ENCODE measurements at regions not wholly inside any gene's neighbourhood (a gene's known extent, or its start where the extent isn't known, plus 50 kb on each side); places are given as distances from the start of the nearest gene placed in this dataset.

- no peak overlapping the region for H3K4me3 ChIP-seq (ENCODE audit: low read length)
Measured at GRCh38 chr2:12287220-12287751, 429.4 kb upstream of the TRIB2 start.

DNA sequence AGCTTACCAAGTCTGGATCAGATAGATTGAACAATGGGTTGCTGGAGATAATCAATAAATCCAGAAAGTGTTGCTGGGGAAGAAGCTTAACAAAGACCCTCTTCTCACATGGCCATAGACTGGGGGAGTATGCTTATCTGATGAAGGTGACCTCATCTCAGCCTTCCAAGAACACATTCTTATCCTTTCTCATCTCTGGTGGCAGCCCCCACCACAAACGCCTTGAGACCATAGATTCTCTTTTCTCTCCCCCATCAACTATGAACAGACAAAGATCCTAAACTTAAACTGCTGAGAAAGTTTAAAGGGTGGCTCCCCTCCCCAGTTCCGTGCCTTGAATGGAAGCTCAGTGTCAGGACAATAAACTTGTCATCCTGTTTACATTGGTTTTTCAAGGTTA, 428.7 kb upstream of the TRIB2 start:
- H3K36me3 ChIP-seq (ENCODE audit: insufficient read depth, low read length): no peaks in the 10 kb centered on the region
- H3K4me1 ChIP-seq (ENCODE audit: insufficient read depth, low read length): no peaks in the 10 kb centered on the region
- no peaks in the 10 kb centered on the region for H3K27me3 ChIP-seq (ENCODE audit: insufficient read depth, low read length)
- H3K4me3 ChIP-seq (ENCODE audit: low read length): no peak overlapping the region
- no peak overlapping the region for H2AFZ ChIP-seq (ENCODE audit: low read depth, low read length)
- no peaks in the 10 kb centered on the region for H3K9me3 ChIP-seq (ENCODE audit: low read length)

More at GRCh38 chr2:12287220-12287751, 429.4 kb upstream of the TRIB2 start:
- Histone ChIP-seq H2AFZ (ENCODE audit: low read depth, low read length) (no peak overlapping the region), H3K4me1 (ENCODE audit: insufficient read depth, low read length) (no peaks in the 10 kb centered on the region), H3K27me3 (ENCODE audit: insufficient read depth, low read length) (no peaks in the 10 kb centered on the region), H3K36me3 (ENCODE audit: insufficient read depth, low read length) (no peaks in the 10 kb centered on the region), H3K9me3 (ENCODE audit: low read length) (no peaks in the 10 kb centered on the region)

GRCh38 chr2:12289120-12289802, 427.5 kb upstream of the TRIB2 start:
- H3K27me3 ChIP-seq (ENCODE audit: insufficient read depth, low read length): no peaks in the 10 kb centered on the region
- no peaks in the 10 kb centered on the region for H3K36me3 ChIP-seq (ENCODE audit: insufficient read depth, low read length)
- H3K4me3 ChIP-seq (ENCODE audit: low read length): no peak overlapping the region
- no peaks in the 10 kb centered on the region for H3K9me3 ChIP-seq (ENCODE audit: low read length)
- no peaks in the 10 kb centered on the region for H3K4me1 ChIP-seq (ENCODE audit: insufficient read depth, low read length)
- H2AFZ ChIP-seq (ENCODE audit: low read depth, low read length): no peak overlapping the region

DNA sequence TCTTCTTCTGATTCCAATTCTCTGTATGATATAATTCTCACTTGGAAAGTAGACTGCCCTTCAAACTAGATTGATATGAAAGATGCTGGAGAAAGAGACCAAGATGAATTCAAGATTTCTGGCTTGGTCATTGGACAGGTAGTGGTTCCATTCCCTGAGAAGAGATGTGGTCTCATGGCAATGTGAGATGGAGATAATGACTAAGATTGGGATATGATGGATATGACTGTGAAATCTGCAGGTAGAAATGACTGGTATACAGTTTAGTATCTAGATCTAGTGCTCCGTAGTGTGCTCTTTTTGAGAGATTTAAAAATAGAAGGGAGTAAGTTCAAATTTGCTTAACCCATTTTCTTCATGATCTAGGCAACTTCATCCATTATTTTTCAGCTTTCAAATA, 425.4 kb upstream of the TRIB2 start:
- H3K9me3 ChIP-seq (ENCODE audit: low read length): no peaks in the 10 kb centered on the region
- H3K27me3 ChIP-seq (ENCODE audit: insufficient read depth, low read length): no peaks in the 10 kb centered on the region
- H3K36me3 ChIP-seq (ENCODE audit: insufficient read depth, low read length): no peaks in the 10 kb centered on the region
- H3K4me1 ChIP-seq (ENCODE audit: insufficient read depth, low read length): no peaks in the 10 kb centered on the region
- no peak overlapping the region for H3K4me3 ChIP-seq (ENCODE audit: low read length)
- H2AFZ ChIP-seq (ENCODE audit: low read depth, low read length): no peak overlapping the region

- no peak overlapping the region for H2AFZ ChIP-seq (ENCODE audit: low read depth, low read length)
- no peaks in the 10 kb centered on the region for H3K9me3 ChIP-seq (ENCODE audit: low read length)
- H3K4me1 ChIP-seq (ENCODE audit: insufficient read depth, low read length): no peaks in the 10 kb centered on the region
- H3K4me3 ChIP-seq (ENCODE audit: low read length): no peak overlapping the region
- no peaks in the 10 kb centered on the region for H3K36me3 ChIP-seq (ENCODE audit: insufficient read depth, low read length)
- H3K27me3 ChIP-seq (ENCODE audit: insufficient read depth, low read length): no peaks in the 10 kb centered on the region
Measured at GRCh38 chr2:12293874-12294273, 422.9 kb upstream of the TRIB2 start.

DNA sequence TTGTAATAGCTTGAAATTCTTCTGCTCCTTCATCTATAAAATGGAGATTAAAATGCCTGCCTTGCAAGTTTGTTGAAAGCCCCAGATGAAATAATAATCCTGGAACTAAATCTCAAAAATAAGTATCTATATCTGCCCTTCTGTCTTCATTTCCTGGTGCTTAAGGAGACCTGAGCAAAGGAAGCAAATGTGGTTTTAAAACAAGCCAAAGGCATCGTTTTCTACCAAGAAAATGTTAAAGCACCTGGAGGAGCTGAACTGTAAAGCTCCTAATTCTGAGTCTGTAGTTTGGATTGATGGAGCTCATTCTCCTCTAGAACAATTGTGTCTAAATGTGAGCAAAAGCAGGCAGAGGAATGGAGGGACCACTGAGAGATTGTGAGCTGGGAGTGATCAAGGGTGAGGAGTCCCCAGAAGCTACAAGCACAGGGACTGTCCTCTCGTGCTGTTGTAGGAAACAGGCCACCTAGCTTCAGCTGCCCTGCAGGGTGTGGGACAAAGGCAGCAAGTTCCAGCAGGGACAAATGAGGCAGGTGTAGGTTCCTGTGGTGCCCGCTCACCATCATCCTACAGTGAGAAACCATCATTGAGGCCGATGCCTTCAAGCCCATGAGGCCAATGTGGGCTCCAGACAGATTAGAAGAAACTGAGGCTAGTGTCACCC, 420.7 kb upstream of the TRIB2 start:
- Histone ChIP-seq H3K4me1 (ENCODE audit: insufficient read depth, low read length) (peaks cover 4% of the 10 kb centered on the region), H2AFZ (ENCODE audit: low read depth, low read length) (no peak overlapping the region), H3K9me3 (ENCODE audit: low read length) (no peaks in the 10 kb centered on the region), H3K27me3 (ENCODE audit: insufficient read depth, low read length) (no peaks in the 10 kb centered on the region), H3K4me3 (ENCODE audit: low read length) (no peak overlapping the region), H3K36me3 (ENCODE audit: insufficient read depth, low read length) (no peaks in the 10 kb centered on the region)

GRCh38 chr2:12296915-12297314, 419.8 kb upstream of the TRIB2 start:
- Histone ChIP-seq H3K27me3 (ENCODE audit: insufficient read depth, low read length) (no peaks in the 10 kb centered on the region), H3K9me3 (ENCODE audit: low read length) (no peaks in the 10 kb centered on the region), H3K36me3 (ENCODE audit: insufficient read depth, low read length) (no peaks in the 10 kb centered on the region), H2AFZ (ENCODE audit: low read depth, low read length) (no peak overlapping the region), H3K4me3 (ENCODE audit: low read length) (no peak overlapping the region), H3K4me1 (ENCODE audit: insufficient read depth, low read length) (peaks cover 8% of the 10 kb centered on the region)

DNA sequence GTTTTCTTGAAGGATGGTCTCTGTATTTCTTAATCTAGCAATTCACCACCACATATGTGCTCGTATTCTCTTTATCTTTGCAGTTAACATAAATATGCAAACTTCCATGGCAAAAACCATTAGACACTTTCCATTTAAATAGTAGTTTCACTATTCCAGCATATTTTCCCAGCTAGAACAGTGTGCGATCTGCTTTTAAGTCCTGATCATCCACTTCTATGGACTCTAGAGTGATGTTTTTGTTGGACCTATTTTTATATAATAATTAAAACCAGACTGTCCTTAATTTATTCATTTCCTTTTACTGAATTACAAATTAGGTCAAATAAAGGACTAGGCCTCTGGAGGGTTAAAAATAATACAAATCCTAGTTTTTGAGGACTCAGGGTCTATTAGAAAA, 418.4 kb upstream of the TRIB2 start:
- Histone ChIP-seq H3K4me3 (ENCODE audit: low read length) (no peak overlapping the region), H3K36me3 (ENCODE audit: insufficient read depth, low read length) (no peaks in the 10 kb centered on the region), H3K27me3 (ENCODE audit: insufficient read depth, low read length) (no peaks in the 10 kb centered on the region), H3K4me1 (ENCODE audit: insufficient read depth, low read length) (peaks cover 12% of the 10 kb centered on the region), H2AFZ (ENCODE audit: low read depth, low read length) (no peak overlapping the region), H3K9me3 (ENCODE audit: low read length) (no peaks in the 10 kb centered on the region)

DNA sequence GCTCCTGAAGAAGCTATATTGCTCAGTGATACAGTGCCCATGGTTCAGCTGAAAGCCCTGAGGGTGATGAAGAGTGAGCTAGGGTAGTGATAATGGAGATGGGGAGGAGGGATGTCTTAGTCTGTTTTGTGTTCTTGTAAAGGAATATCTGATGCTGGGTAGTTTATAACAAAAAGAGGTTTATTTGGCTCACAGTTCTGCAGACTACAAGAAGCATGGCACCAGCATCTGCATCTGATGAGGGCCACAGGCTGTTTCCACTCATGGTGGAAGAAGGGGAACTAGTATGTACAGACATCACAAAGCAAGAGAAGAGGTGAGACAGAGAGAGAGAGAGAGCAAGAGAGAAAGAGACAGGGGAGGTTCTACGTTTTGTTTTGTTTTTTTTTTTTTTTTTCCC, 417.3 kb upstream of the TRIB2 start:
- no peak overlapping the region for H3K4me3 ChIP-seq (ENCODE audit: low read length)
- H3K27me3 ChIP-seq (ENCODE audit: insufficient read depth, low read length): no peaks in the 10 kb centered on the region
- no peak overlapping the region for H2AFZ ChIP-seq (ENCODE audit: low read depth, low read length)
- H3K36me3 ChIP-seq (ENCODE audit: insufficient read depth, low read length): no peaks in the 10 kb centered on the region
- H3K4me1 ChIP-seq (ENCODE audit: insufficient read depth, low read length): peaks cover 15% of the 10 kb centered on the region
- H3K9me3 ChIP-seq (ENCODE audit: low read length): no peaks in the 10 kb centered on the region

- Histone ChIP-seq H3K4me1 (ENCODE audit: insufficient read depth, low read length) (peaks cover 21% of the 10 kb centered on the region), H3K36me3 (ENCODE audit: insufficient read depth, low read length) (no peaks in the 10 kb centered on the region), H3K9me3 (ENCODE audit: low read length) (no peaks in the 10 kb centered on the region), H2AFZ (ENCODE audit: low read depth, low read length) (no peak overlapping the region), H3K27me3 (ENCODE audit: insufficient read depth, low read length) (no peaks in the 10 kb centered on the region), H3K4me3 (ENCODE audit: low read length) (no peak overlapping the region)
Measured at GRCh38 chr2:12300019-12300602, 416.6 kb upstream of the TRIB2 start.

- H3K36me3 ChIP-seq (ENCODE audit: insufficient read depth, low read length): no peaks in the 10 kb centered on the region
- no peaks in the 10 kb centered on the region for H3K27me3 ChIP-seq (ENCODE audit: insufficient read depth, low read length)
- no peaks in the 10 kb centered on the region for H3K9me3 ChIP-seq (ENCODE audit: low read length)
- no peak overlapping the region for H2AFZ ChIP-seq (ENCODE audit: low read depth, low read length)
- H3K4me3 ChIP-seq (ENCODE audit: low read length): no peak overlapping the region
- peaks cover 23% of the 10 kb centered on the region for H3K4me1 ChIP-seq (ENCODE audit: insufficient read depth, low read length)
Measured at GRCh38 chr2:12300927-12301326, 415.8 kb upstream of the TRIB2 start.

- no peak overlapping the region for H3K4me3 ChIP-seq (ENCODE audit: low read length)
- no peaks in the 10 kb centered on the region for H3K9me3 ChIP-seq (ENCODE audit: low read length)
- H2AFZ ChIP-seq (ENCODE audit: low read depth, low read length): no peak overlapping the region
- H3K27me3 ChIP-seq (ENCODE audit: insufficient read depth, low read length): no peaks in the 10 kb centered on the region
- no peaks in the 10 kb centered on the region for H3K36me3 ChIP-seq (ENCODE audit: insufficient read depth, low read length)
- H3K4me1 ChIP-seq (ENCODE audit: insufficient read depth, low read length): peaks cover 23% of the 10 kb centered on the region
Measured at GRCh38 chr2:12302140-12302539, 414.6 kb upstream of the TRIB2 start.

GRCh38 chr2:12302691-12303090, 414.0 kb upstream of the TRIB2 start:
- Histone ChIP-seq H3K27me3 (ENCODE audit: insufficient read depth, low read length) (no peaks in the 10 kb centered on the region), H3K4me3 (ENCODE audit: low read length) (no peak overlapping the region), H3K36me3 (ENCODE audit: insufficient read depth, low read length) (no peaks in the 10 kb centered on the region), H3K9me3 (ENCODE audit: low read length) (no peaks in the 10 kb centered on the region), H2AFZ (ENCODE audit: low read depth, low read length) (no peak overlapping the region), H3K4me1 (ENCODE audit: insufficient read depth, low read length) (peaks cover 23% of the 10 kb centered on the region)
